Right ventricle myocardium superior (tissue), 1 donor: ENCODE measurements at regions not wholly inside any gene's neighbourhood (a gene's known extent, or its start where the extent isn't known, plus 50 kb on each side); places are given as distances from the start of the nearest gene placed in this dataset.

Source experiments
- ATAC-seq: fragments of 200-7000 bp; cut with Tn5 transposase; one replicate; pipeline ENCODE4 v1.9.1; 2020; ENCODE audit warnings: mild to moderate bottlenecking; ENCODE audit not compliant: poor library complexity
- DNase-seq: peaks from one replicate; pipeline ENCODE4 v3.0.0-alpha.2; 2020
- intact Hi-C: fragments of 100-400 bp; cut with DNase I; formaldehyde crosslinking; loops from one replicate; pipeline ENCODE4 v1.11.2; 2022
- donor health status: DM: no; HTN: yes; CAD: no; lungs with severe emphysema.

DNA sequence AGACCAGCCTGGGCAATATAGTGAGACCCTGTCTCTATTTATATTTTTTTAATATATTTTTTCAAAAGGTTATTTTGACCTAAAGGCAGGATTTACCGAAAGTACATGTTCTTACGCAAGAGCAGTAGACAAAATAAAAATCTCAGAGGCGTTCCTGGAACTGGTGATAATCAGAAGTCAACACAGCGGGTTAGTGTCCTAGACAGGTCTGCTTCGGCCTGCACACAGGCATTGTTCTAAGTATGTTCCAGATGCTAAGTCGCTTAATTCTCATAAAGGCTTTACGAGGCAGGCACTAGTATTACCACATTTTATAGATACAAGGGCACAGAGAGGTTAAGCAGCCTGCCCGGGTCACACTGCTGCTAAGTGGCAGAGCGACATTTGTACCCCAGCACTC, 56.9 kb upstream of the SLC25A33 start:
- intact Hi-C loops, result loop anchor here (5.0 kb wide), 1 partner anchor 195 kb away; no protein-coding TSS in a partner anchor
- ATAC-seq (no peak), DNase-seq (no peak)

DNA sequence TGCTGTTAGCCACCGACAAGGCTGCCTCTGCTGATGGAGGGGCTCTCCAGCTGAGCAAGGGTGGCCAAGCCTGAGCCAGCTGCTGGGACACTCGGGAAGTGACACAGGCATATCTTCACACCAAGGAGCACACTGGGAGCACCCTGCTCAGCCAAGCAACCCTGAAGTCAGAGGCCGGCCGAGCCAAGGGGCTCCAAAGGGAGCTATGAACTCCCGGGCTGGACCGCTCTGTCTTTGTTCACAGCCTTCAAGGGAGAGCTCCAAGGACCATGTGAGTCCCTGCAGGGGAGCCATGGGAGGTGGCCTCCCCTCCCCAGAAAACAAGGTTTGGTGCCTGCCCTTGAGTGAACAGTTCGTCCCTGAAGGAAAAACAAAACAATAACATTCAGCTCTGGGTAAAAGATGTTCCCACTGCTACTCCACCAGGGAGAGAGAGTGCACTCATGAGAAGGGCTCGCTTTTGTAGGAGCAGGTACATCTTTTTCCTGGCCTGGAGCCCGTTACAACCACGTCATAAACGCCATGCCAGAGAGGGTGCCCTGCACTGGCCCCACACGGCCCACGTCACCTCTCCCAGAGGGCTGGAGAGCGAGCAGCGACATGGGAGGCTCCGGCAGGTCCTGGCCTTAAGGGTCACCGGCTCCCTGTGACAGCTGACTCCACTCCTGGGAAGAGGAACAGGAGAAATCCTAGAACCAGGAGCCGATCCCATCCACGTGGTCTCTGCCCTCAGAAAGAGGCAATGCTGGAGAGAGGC, 56.3 kb upstream of the SLC25A33 start:
- DNase-seq (no peak), ATAC-seq (no peak)
- intact Hi-C loops, result loop anchor here (5.0 kb wide), 1 partner anchor 196 kb away; no protein-coding TSS in a partner anchor

DNA sequence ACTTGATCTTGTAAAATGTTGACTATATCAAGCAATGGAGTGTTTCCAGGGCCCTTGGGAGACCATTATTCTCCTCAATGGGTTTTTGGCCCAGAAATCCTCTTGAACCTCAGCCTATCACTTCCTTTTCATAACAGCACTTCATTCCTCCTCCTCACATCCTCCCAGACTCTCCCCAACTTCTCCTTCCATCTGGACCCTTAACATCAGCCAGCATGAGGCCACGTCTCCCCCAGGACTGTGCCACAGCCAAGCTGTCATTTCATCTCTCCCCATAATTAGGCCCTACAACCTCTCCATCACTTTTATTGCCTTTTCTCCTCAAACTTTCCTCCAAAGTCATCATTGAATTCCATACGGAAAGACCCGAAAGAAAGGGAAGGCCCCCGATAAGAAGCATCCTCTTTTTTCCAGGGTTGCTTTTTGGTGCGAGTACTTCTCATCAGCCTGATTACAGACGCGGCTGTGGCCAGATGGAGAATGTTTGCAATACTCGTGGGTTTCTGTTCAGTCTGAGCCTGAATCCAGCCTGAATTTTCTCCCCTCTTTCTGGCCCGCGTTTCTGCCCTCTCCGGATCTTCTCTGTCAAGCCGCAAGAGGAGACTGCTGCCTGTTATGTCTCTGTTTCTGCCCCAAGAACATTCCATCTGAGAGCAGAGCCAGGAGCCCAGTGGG, 52.7 kb upstream of the SLC25A33 start:
- ATAC-seq (no peak), DNase-seq (no peak)
- intact Hi-C loops, result no loop called here
